ENCODE measurements at regions not wholly inside any gene's neighbourhood (a gene's known extent, or its start where the extent isn't known, plus 50 kb on each side); places are given as distances from the start of the nearest gene placed in this dataset.

DNA sequence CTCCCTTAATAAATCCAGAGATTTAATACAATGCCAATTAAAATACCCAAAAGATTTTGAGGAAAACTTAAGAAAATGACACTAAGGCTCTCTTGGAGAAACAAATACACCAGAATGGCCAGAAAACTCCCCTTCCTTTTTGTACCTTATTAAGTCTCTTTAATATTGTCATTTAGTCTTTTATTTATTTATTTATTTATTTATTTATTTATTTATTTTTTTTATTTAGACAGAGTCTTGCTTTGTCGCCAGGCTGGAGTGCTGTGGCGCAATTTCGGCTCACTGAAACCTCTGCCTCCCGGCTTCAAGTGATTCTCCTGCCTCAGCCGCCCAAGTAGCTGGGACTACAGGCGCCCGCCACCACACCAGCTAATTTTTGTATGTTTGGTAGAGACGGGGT, 210.6 kb downstream of the DACT1 start:
- TF ChIP-seq EP300 (conservative IDR thresholded peaks at IDR 0.05; ENCODE audit: poor library complexity, severe bottlenecking) (no peak), MXI1 (conservative IDR thresholded peaks at IDR 0.05; ENCODE audit: poor library complexity, severe bottlenecking) (no peak), TAF1 (IDR thresholded peaks at IDR 0.05; ENCODE audit: low read depth) (no peak), EZH2 (IDR thresholded peaks at IDR 0.05; ENCODE audit: borderline replicate concordance, insufficient read depth, low read length, poor library complexity, severe bottlenecking) (no peak), POLR2AphosphoS5 (IDR thresholded peaks at IDR 0.05) (no peak), SMC3 (conservative IDR thresholded peaks at IDR 0.05; ENCODE audit: poor library complexity) (no peak)
- TF ChIP-seq, protein P1, sequence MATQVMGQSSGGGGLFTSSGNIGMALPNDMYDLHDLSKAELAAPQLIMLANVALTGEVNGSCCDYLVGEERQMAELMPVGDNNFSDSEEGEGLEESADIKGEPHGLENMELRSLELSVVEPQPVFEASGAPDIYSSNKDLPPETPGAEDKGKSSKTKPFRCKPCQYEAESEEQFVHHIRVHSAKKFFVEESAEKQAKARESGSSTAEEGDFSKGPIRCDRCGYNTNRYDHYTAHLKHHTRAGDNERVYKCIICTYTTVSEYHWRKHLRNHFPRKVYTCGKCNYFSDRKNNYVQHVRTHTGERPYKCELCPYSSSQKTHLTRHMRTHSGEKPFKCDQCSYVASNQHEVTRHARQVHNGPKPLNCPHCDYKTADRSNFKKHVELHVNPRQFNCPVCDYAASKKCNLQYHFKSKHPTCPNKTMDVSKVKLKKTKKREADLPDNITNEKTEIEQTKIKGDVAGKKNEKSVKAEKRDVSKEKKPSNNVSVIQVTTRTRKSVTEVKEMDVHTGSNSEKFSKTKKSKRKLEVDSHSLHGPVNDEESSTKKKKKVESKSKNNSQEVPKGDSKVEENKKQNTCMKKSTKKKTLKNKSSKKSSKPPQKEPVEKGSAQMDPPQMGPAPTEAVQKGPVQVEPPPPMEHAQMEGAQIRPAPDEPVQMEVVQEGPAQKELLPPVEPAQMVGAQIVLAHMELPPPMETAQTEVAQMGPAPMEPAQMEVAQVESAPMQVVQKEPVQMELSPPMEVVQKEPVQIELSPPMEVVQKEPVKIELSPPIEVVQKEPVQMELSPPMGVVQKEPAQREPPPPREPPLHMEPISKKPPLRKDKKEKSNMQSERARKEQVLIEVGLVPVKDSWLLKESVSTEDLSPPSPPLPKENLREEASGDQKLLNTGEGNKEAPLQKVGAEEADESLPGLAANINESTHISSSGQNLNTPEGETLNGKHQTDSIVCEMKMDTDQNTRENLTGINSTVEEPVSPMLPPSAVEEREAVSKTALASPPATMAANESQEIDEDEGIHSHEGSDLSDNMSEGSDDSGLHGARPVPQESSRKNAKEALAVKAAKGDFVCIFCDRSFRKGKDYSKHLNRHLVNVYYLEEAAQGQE (IDR thresholded peaks at IDR 0.05; ENCODE audit: borderline replicate concordance) = no peak
- TF ChIP-seq, protein P2, sequence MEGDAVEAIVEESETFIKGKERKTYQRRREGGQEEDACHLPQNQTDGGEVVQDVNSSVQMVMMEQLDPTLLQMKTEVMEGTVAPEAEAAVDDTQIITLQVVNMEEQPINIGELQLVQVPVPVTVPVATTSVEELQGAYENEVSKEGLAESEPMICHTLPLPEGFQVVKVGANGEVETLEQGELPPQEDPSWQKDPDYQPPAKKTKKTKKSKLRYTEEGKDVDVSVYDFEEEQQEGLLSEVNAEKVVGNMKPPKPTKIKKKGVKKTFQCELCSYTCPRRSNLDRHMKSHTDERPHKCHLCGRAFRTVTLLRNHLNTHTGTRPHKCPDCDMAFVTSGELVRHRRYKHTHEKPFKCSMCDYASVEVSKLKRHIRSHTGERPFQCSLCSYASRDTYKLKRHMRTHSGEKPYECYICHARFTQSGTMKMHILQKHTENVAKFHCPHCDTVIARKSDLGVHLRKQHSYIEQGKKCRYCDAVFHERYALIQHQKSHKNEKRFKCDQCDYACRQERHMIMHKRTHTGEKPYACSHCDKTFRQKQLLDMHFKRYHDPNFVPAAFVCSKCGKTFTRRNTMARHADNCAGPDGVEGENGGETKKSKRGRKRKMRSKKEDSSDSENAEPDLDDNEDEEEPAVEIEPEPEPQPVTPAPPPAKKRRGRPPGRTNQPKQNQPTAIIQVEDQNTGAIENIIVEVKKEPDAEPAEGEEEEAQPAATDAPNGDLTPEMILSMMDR (IDR thresholded peaks at IDR 0.05; ENCODE audit: poor library complexity, severe bottlenecking) = no peak
